K562 (cell line): ENCODE measurements at regions not wholly inside any gene's neighbourhood (a gene's known extent, or its start where the extent isn't known, plus 50 kb on each side); places are given as distances from the start of the nearest gene placed in this dataset.

Experiments
- ATAC-seq: fragments of 200-7000 bp; cut with Tn5 transposase; 3 replicates; pipeline ENCODE4 v1.9.1; 2020; ENCODE audit warnings: moderate library complexity
- BruUV-seq: library from RNA; stranded (reverse); fragments of 400-500 nt; replicated peaks from 2 replicates; lab custom pipeline; 2021; lab: Mats Ljungman, UMichigan
- CTCF ChIA-PET: fragments of 300-600 bp; formaldehyde crosslinking; extraction: SDS; loops from one replicate; lab custom pipeline; 2021; ENCODE audit warnings: low intra/inter-chr PET ratio; lab: Yijun Ruan, JAX
- POLR2A ChIA-PET: fragments of 300-600, 350-650 bp; sonication (Branson Sonifier 250); formaldehyde crosslinking; extraction: SDS; loops from one replicate; lab custom pipeline; 2021; ENCODE audit warnings: antibody characterized with exemption, inconsistent platforms; lab: Yijun Ruan, JAX
- DNase-seq, 4 experiments: peaks; one replicate each; pipeline versions ENCODE4 v3.0.0 to v3.0.0-alpha.2; 2011 to 2018; ENCODE audit warnings: low spot score in 3 of 4, mixed read lengths in 3 of 4; ENCODE audit errors: extremely low read depth in 1 of 4
- FAIRE-seq: peaks from 2 replicates; lab custom pipeline; 2011; peaks lifted over from hg19 to GRCh38; lab: Jason Lieb, UNC
- H2AFZ ChIP-seq: 2 replicates; pipeline ENCODE4 v1.6.0; 2011; ENCODE audit warnings: low read depth, low read length, control low read depth, inconsistent platforms
- H3K27ac ChIP-seq: fragments of 200-600 bp; 3 replicates; pipeline ENCODE4 v1.8.0; 2011; ENCODE audit warnings: low read depth, mild to moderate bottlenecking, control low read depth, inconsistent platforms, low read length, moderate library complexity, mixed read lengths; ENCODE audit errors: extremely low read depth
- H3K27me3 ChIP-seq, 2 experiments: fragments of 300-600 bp in 1 of 2; 2 replicates in 1 of 2; 3 replicates in 1 of 2; pipeline versions ENCODE4 v1.6.0 to v1.8.0; 2011; ENCODE audit warnings: inconsistent platforms in 2 of 2, low read length in 2 of 2, mild to moderate bottlenecking in 1 of 2, mixed read lengths in 1 of 2, moderate library complexity in 1 of 2; ENCODE audit not compliant: control insufficient read depth in 2 of 2, insufficient read depth in 2 of 2
- H3K36me3 ChIP-seq: fragments of 300-600 bp; 3 replicates; pipeline ENCODE4 v1.8.0; 2011; ENCODE audit warnings: mild to moderate bottlenecking, low read length, inconsistent platforms; ENCODE audit not compliant: control insufficient read depth, insufficient read depth
- H3K4me1 ChIP-seq, 2 experiments: fragments of 200-600 bp in 1 of 2; replicated peaks in 1 of 2; 2 replicates in 1 of 2; 3 replicates in 1 of 2; pipeline versions ENCODE4 v1.5.1 to v1.8.0; 2011; ENCODE audit warnings: inconsistent platforms in 2 of 2, low read length in 2 of 2, mild to moderate bottlenecking in 1 of 2, mixed read lengths in 1 of 2, moderate library complexity in 1 of 2; ENCODE audit not compliant: control insufficient read depth in 2 of 2, insufficient read depth in 2 of 2
- H3K4me2 ChIP-seq: 2 replicates; pipeline ENCODE4 v1.6.1; 2011; ENCODE audit warnings: low read length, control low read depth, inconsistent platforms, mixed read lengths; ENCODE audit not compliant: insufficient read depth
- H3K4me3 ChIP-seq: fragments of 200-600 bp; sonication (generic), shearing (Covaris generic); 2 replicates; pipeline ENCODE4 v1.5.1; 2016; ENCODE audit warnings: control low read depth, inconsistent platforms
- H3K79me2 ChIP-seq: fragments of 200-600 bp; 3 replicates; pipeline ENCODE4 v1.8.0; 2011; ENCODE audit warnings: low read length, inconsistent platforms; ENCODE audit not compliant: control insufficient read depth, insufficient read depth
- H3K9ac ChIP-seq, 2 experiments: 2 replicates each; pipeline versions ENCODE4 v1.6.0 to v1.6.1; 2011; ENCODE audit warnings: low read depth in 2 of 2, low read length in 2 of 2, control low read depth in 1 of 2, inconsistent platforms in 1 of 2, mild to moderate bottlenecking in 1 of 2, mixed read lengths in 1 of 2; ENCODE audit not compliant: insufficient read depth in 1 of 2
- H3K9me1 ChIP-seq: one replicate; pipeline ENCODE4 v1.6.0; 2011; ENCODE audit warnings: inconsistent platforms, mild to moderate bottlenecking, low read length, moderate library complexity; ENCODE audit not compliant: control insufficient read depth, insufficient read depth
- H3K9me3 ChIP-seq: replicated peaks from 2 replicates; pipeline ENCODE4 v1.5.1; 2011; ENCODE audit warnings: low read depth, low read length, inconsistent platforms; ENCODE audit not compliant: control insufficient read depth, insufficient read depth
- H4K20me1 ChIP-seq: replicated peaks from 2 replicates; pipeline ENCODE4 v1.6.1; 2011; ENCODE audit warnings: low read length, inconsistent platforms, mixed read lengths; ENCODE audit not compliant: control insufficient read depth, insufficient read depth
- BRD9 ChIP-seq: fragments of 450-650 bp; IDR thresholded peaks from 2 replicates; pipeline ENCODE4 v1.6.1; 2018; ENCODE audit warnings: low read depth; ENCODE audit not compliant: partially characterized antibody
- CHCHD3 ChIP-seq: fragments of 250-450 bp; sonication (Bioruptor Pico); IDR thresholded peaks from 2 replicates; pipeline ENCODE4 v2.1.2; 2022; ENCODE audit warnings: mild to moderate bottlenecking
- EZH2 ChIP-seq: IDR thresholded peaks from 2 replicates; pipeline ENCODE4 v1.6.1; 2012; ENCODE audit warnings: low read depth, mild to moderate bottlenecking, inconsistent platforms, low read length, borderline replicate concordance
- FOXK2 ChIP-seq, 2 experiments: fragments of 450-650 bp; IDR thresholded peaks in 1 of 2; conservative IDR thresholded peaks in 1 of 2; 2 replicates each; pipeline ENCODE4 v1.6.1; 2016; ENCODE audit warnings: low read depth in 2 of 2, mild to moderate bottlenecking in 1 of 2
- JUNB ChIP-seq: fragments of 450-650 bp; formaldehyde crosslinking; conservative IDR thresholded peaks from 2 replicates; pipeline ENCODE4 v1.4.0; 2020; ENCODE audit warnings: mild to moderate bottlenecking
- KDM5B ChIP-seq: fragments of 200-600 bp; sonication (generic); IDR thresholded peaks from 2 replicates; pipeline ENCODE4 v1.6.1; 2012; ENCODE audit warnings: low read depth, mild to moderate bottlenecking, moderate library complexity, low read length, control low read depth, inconsistent platforms; ENCODE audit not compliant: insufficient replicate concordance
- KLF6 ChIP-seq: fragments of 250-450 bp; sonication (Bioruptor Pico); IDR thresholded peaks from 2 replicates; pipeline ENCODE4 v1.4.0; 2020; ENCODE audit warnings: mild to moderate bottlenecking, moderate library complexity, borderline replicate concordance
- RBM14 ChIP-seq: fragments of 200-400 bp; formaldehyde crosslinking; IDR thresholded peaks from 2 replicates; pipeline ENCODE4 v1.6.1; 2018; ENCODE audit warnings: low read depth, mild to moderate bottlenecking, low read length, moderate library complexity, borderline replicate concordance; ENCODE audit not compliant: insufficient read depth
- ZNF253 ChIP-seq: fragments of 250-450 bp; sonication (Bioruptor Pico); conservative IDR thresholded peaks from 2 replicates; pipeline ENCODE4 v1.6.1; 2021; ENCODE audit warnings: mild to moderate bottlenecking
- ZNF316 ChIP-seq: fragments of 450-650 bp; IDR thresholded peaks from 2 replicates; pipeline ENCODE4 v1.6.1; 2016
- ZNF561 ChIP-seq: fragments of 450-650 bp; formaldehyde crosslinking; conservative IDR thresholded peaks from 2 replicates; pipeline ENCODE4 v1.4.0; 2020; ENCODE audit warnings: mild to moderate bottlenecking, moderate library complexity
- WGBS: fragments of 100-300 bp; shearing (Covaris generic); methylation state at CpG from one replicate; pipeline ENCODE4 v1.1.6; 2016; ENCODE audit warnings: low coverage, mixed read lengths; ENCODE audit not compliant: insufficient coverage; ENCODE audit errors: missing lambda C conversion rate; 5-methylcytosine and 5-hydroxymethylcytosine counted together
- in situ Hi-C: fragments of 300-500 bp; cut with MboI; formaldehyde crosslinking; loops from 4 replicates; pipeline ENCODE4 v1.15.0; 2018; ENCODE audit warnings: inconsistent platforms, mixed read lengths
- intact Hi-C: fragments of 100-400 bp; cut with micrococcal nuclease; formaldehyde crosslinking; loops from 2 replicates; pipeline ENCODE4 v1.14.2; 2022
- TF ChIP-seq, protein P1 (sequence below): fragments of 450-650 bp; IDR thresholded peaks from 2 replicates; pipeline ENCODE4 v1.6.1; 2016; ENCODE audit warnings: antibody characterized with exemption

DNA sequence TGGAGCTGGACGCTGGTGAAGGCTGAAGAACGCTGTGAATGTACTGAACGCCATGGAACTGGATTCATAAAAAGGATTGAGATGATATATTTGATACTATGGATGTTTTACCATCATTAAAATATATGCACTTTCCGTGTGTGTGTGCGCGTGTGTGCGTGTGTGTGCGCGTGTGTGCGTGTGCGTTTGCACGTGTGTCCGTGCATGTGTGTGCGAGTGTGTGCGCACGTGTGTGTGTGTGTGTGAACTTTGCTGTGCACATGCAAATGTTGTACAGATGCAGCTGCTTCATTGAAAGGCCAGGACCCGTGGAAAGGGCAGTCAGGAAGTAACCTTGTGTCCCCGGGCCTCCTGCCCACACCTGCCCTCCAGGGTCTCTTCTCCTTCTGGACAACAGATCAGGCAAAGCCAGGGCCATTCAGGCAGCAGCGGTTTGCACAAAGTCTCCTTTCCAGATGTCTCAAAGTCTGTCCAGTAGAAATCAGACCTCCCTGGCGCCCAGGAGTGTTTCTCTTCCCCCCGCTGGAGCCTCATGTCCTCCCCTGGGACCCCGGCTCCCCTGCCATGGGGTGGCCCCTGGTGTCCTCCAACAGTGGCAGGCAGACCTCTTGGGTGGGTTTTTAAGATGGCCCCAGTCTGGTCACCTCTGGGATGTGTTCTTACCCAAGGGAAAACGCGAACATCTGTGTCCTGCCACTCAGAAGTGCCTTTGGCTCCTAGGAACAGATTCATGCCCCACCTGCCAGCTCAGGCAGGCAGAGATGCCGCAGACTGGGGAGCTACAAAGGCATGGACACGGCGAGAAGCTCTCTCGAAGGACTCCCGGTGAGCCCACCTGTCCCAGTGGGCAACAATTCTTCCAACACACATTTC is 86.1 kb upstream of the GPC1 start:
- Histone ChIP-seq H3K4me2 (no peak overlapping the region), H3K9me3 (no peaks in the 10 kb centered on the region), H3K27ac (no peak overlapping the region), H2AFZ (no peak overlapping the region), H4K20me1 (no peaks in the 10 kb centered on the region), H3K4me3 (no peak overlapping the region), H3K27me3 (peaks cover 2 to 55% of the 10 kb centered on the region in 2 experiments; a peak in 1 of 5 replicates), H3K9ac (no peak overlapping the region), H3K79me2 (no peaks in the 10 kb centered on the region), H3K9me1 (no peaks in the 10 kb centered on the region), H3K36me3 (no peaks in the 10 kb centered on the region), H3K4me1 (no peaks in the 10 kb centered on the region)
- DNase-seq, result no peak
- TF ChIP-seq, protein P1, sequence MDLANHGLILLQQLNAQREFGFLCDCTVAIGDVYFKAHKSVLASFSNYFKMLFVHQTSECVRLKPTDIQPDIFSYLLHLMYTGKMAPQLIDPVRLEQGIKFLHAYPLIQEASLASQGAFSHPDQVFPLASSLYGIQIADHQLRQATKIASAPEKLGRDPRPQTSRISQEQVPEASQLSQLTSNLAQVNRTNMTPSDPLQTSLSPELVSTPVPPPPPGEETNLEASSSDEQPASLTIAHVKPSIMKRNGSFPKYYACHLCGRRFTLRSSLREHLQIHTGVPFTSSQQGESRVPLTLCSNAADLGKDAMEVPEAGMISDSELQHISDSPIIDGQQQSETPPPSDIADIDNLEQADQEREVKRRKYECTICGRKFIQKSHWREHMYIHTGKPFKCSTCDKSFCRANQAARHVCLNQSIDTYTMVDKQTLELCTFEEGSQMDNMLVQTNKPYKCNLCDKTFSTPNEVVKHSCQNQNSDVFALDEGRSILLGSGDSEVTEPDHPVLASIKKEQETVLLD, result no peak
- intact Hi-C loops (no loop called here), in situ Hi-C loops (no loop called here)
- WGBS, result 4% methylated on average over 21 of the region's 29 CpGs
- FAIRE-seq, result no peak
- BruUV-seq, result no TSS peak
- ChIA-PET CTCF (no interaction called here), POLR2A (interaction anchor here (0.6 to 1.0 kb wide), 3 partner anchors 25 to 243 kb away, joined by 3 to 4 read pairs (median 3); no protein-coding TSS in a partner anchor)
- no peak for ATAC-seq

DNA sequence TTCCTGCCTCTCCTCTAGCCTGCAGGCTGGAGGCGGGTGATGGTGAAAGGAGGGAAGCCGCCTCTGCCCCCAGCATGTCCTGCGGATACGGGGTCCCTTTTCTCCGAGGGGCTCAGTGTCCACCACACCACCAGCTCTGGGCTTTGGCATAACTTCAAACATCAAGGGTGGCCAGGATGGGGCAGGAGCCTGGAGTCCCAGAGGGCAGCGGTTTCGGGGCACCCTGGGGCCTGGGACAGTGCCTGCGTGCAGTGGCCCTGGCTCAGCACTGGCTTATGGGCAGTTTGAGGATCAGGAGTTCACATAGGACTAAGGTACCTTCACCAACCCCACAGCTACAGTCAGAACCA is 85.5 kb upstream of the GPC1 start:
- no peak overlapping the region for H3K4me3 ChIP-seq
- H3K4me1 ChIP-seq, result no peaks in the 10 kb centered on the region
- no peak overlapping the region for H2AFZ ChIP-seq
- CTCF ChIA-PET, result no interaction called here
- intact Hi-C loops (no loop called here), in situ Hi-C loops (no loop called here)
- 0% methylated on average over 4 of the region's 8 CpGs for WGBS
- no peaks in the 10 kb centered on the region for H3K79me2 ChIP-seq
- H4K20me1 ChIP-seq, result no peaks in the 10 kb centered on the region
- no peak for TF ChIP-seq KDM5B
- TF ChIP-seq ZNF561 (CRISPR knock-in tag), result no peak
- TF ChIP-seq RBM14, result no peak
- TF ChIP-seq KLF6, result no peak
- no peak for TF ChIP-seq CHCHD3
- TF ChIP-seq JUNB (CRISPR knock-in tag), result no peak
- no peak for TF ChIP-seq EZH2
- no peak for TF ChIP-seq ZNF253 (CRISPR knock-in tag)
- no peak for TF ChIP-seq ZNF316
- no peak for TF ChIP-seq FOXK2 (conservative IDR thresholded peaks at IDR 0.05 in 1 of 2, IDR thresholded peaks at IDR 0.05 in 1 of 2; ENCODE audit: low read depth in 2 of 2)
- no peak for TF ChIP-seq BRD9
- H3K4me2 ChIP-seq, result no peak overlapping the region
- BruUV-seq, result no TSS peak
- FAIRE-seq (no peak), DNase-seq (no peak), ATAC-seq (no peak)
- H3K27ac ChIP-seq, result no peak overlapping the region
- POLR2A ChIA-PET, result interaction anchor here (0.6 to 1.0 kb wide), 2 partner anchors 26 to 111 kb away, joined by 3 read pairs; no protein-coding TSS in a partner anchor
- no peaks in the 10 kb centered on the region for H3K36me3 ChIP-seq
- H3K27me3 ChIP-seq, result peaks cover 2 to 55% of the 10 kb centered on the region in 2 experiments; a peak in 1 of 5 replicates
- no peaks in the 10 kb centered on the region for H3K9me3 ChIP-seq
- H3K9ac ChIP-seq, result no peak overlapping the region
- no peaks in the 10 kb centered on the region for H3K9me1 ChIP-seq
